GM12873 (cell line): ENCODE measurements at regions not wholly inside any gene's neighbourhood (a gene's known extent, or its start where the extent isn't known, plus 50 kb on each side); places are given as distances from the start of the nearest gene placed in this dataset.

ENCODE experiments used
- CTCF ChIP-seq: IDR thresholded peaks from 2 replicates; pipeline ENCODE4 v1.5.1; 2012; ENCODE audit warnings: low read depth, mild to moderate bottlenecking, moderate library complexity, low read length, control low read depth; ENCODE audit not compliant: insufficient read depth; ENCODE audit errors: missing control alignments

DNA sequence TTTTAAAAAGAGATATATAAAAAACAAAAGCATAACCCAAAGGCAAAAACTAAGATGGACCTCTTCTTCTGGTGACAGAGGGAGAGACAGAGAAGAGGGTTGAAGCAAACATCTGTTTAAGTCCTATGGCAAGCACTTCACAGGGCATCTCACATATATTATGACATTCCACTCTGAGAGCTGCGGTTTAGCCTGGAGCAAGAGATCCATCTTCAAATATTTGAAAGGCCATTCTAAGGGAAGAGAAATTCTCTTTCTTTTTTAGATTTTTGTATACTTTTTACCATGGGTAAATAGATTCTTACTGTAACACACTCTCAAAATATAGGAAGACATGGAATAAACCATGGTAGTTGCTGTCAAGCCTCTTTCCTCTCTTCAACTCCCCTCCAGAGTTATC, 204.1 kb downstream of the GXYLT1 start:
- TF ChIP-seq CTCF = no peak

- no peak for TF ChIP-seq CTCF
Measured at GRCh38 chr12:41936333-41936732, 208.3 kb downstream of the GXYLT1 start.

DNA sequence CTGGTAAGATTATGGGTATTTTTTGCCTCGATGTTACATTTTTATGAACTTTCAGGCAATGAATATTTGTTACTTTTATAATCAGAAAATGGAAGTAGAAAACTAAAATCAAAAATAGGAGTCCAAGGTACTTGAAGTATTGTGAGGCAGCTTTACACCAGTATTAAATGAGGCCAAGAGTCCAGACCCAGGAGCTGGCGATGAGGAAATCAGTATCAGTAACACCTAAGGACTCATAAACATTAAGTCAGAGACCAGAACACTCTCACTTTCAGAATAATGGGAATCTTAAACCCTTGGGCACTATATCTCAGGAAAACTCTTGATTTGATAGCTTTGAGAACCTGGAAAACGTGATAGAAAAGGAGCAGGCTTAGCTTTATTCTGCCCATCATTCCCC, 208.8 kb downstream of the GXYLT1 start:
- TF ChIP-seq CTCF = no peak

DNA sequence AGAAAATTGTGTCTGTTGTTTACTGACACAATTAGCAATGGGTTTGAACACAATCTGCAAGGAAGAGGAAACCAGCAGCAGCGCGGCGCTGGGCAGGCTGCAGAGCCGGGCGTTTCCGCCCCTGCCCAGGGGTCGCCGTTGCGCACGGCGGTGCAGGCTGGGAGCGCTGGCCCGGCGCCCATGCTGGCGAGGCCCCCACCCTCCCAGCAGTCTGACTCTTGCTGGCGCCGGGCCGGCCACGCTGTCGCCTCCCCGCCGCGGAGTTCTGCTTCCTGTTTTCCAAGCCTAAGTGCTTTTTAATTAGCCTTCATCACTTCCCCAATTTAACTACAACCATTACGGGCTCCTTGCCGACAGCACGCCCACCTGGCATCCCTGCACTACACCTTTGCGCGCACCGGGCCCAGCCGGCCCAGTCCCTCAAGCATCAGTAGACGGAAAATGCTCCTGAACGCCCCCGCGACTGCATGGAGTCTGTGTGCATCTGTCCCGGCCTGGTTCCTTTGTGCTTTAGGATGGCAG, 212.1 kb downstream of the GXYLT1 start:
- no peak for TF ChIP-seq CTCF

DNA sequence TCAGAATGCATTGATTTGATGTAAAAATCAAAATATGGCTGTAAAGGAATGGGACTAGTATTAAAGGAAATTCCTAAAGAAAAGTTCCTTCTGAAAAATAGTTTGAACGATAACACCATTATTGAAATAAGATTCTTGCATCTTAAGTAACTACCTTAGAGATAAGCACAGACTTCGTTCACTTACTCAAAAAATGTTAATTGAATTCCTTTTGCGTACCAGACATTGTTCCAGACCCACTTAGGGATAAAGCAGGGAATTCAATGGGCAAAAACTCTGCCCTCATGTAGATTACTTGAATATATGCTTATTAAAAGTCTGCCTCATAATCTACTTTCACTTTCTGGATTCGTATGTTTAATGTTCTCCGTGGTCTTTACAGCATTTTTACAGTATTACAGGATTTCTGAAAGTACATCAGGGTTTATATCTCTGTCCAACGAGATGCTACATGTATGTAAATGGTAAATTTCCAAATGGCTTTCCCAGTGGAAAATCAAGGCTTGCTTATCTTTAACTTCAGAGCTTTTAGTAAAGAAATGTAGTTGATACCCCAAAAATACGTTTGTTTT, 213.7 kb downstream of the GXYLT1 start:
- no peak for TF ChIP-seq CTCF

- no peak for TF ChIP-seq CTCF
Measured at GRCh38 chr12:41924111-41924510, 220.6 kb downstream of the GXYLT1 start.

DNA sequence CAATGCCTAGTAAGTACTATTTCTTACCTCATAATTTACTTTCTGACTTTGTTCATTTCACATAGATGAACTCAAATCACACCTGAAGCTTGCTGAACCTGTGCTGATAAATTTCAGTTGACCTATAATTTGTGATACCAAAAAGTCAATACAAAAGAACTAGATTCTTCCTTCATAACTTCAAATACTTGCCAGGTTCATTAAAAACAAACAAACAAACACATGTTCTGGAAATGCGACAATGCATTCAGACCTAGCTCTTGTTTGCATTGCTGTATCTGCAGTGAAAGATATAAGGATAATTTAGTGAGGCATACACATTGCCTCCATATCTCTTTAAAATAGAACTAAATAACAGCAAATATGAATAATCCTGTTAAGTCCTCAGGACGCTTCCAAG, 221.3 kb downstream of the GXYLT1 start:
- TF ChIP-seq CTCF = no peak
